SK-N-SH treated with all-trans-retinoic acid at 6 μM for 48 hours (cell line): ENCODE measurements at regions not wholly inside any gene's neighbourhood (a gene's known extent, or its start where the extent isn't known, plus 50 kb on each side); places are given as distances from the start of the nearest gene placed in this dataset.

ENCODE experiments used
- ATAC-seq: fragments of 200-7000 bp; cut with Tn5 transposase; 3 replicates; pipeline ENCODE4 v1.9.1; 2020; ENCODE audit warnings: mild to moderate bottlenecking, moderate library complexity
- ARNTL ChIP-seq: fragments of 450-650 bp; formaldehyde crosslinking; IDR thresholded peaks from 2 replicates; pipeline ENCODE4 v1.5.0; 2020; ENCODE audit warnings: low read depth, mild to moderate bottlenecking, moderate library complexity, borderline replicate concordance
- BACH2 ChIP-seq: fragments of 250-450 bp; sonication (Bioruptor Pico); IDR thresholded peaks from 2 replicates; pipeline ENCODE4 v1.9.0; 2021; ENCODE audit warnings: mild to moderate bottlenecking, borderline replicate concordance
- CSDC2 ChIP-seq: fragments of 250-450 bp; sonication (Bioruptor Pico); IDR thresholded peaks from 2 replicates; pipeline ENCODE4 v1.5.0; 2020; ENCODE audit warnings: mild to moderate bottlenecking, moderate library complexity
- ESRRG ChIP-seq: fragments of 250-450 bp; sonication (Bioruptor Pico); IDR thresholded peaks from 2 replicates; pipeline ENCODE4 v1.6.1; 2021; ENCODE audit warnings: mild to moderate bottlenecking
- GLIS3 ChIP-seq: fragments of 250-450 bp; sonication (Bioruptor Pico); IDR thresholded peaks from 2 replicates; pipeline ENCODE4 v1.5.0; 2020; ENCODE audit warnings: mild to moderate bottlenecking, moderate library complexity
- ISL1 ChIP-seq: fragments of 250-450 bp; sonication (Bioruptor Pico); IDR thresholded peaks from 2 replicates; pipeline ENCODE4 v2.1.2; 2022; ENCODE audit warnings: mild to moderate bottlenecking, moderate library complexity
- OSR1 ChIP-seq: fragments of 250-450 bp; sonication (Bioruptor Pico); IDR thresholded peaks from 2 replicates; pipeline ENCODE4 v1.8.0; 2022; ENCODE audit warnings: moderate library complexity, mild to moderate bottlenecking, inconsistent platforms
- PPARA ChIP-seq: fragments of 250-450 bp; sonication (Bioruptor Pico); IDR thresholded peaks from 2 replicates; pipeline ENCODE4 v1.5.0; 2020; ENCODE audit warnings: mild to moderate bottlenecking, borderline replicate concordance
- RARB ChIP-seq: fragments of 250-450 bp; sonication (Bioruptor Pico); IDR thresholded peaks from 2 replicates; pipeline ENCODE4 v1.8.0; 2021; ENCODE audit warnings: mild to moderate bottlenecking, moderate library complexity
- TOX ChIP-seq: fragments of 250-450 bp; sonication (Bioruptor Pico); IDR thresholded peaks from 2 replicates; pipeline ENCODE4 v1.8.0; 2021; ENCODE audit warnings: mild to moderate bottlenecking, moderate library complexity, borderline replicate concordance
- ZC3H10 ChIP-seq: fragments of 250-450 bp; sonication (Bioruptor Pico); IDR thresholded peaks from 2 replicates; pipeline ENCODE4 v1.5.1; 2021; ENCODE audit warnings: mild to moderate bottlenecking, moderate library complexity
- ZFP3 ChIP-seq: fragments of 250-450 bp; sonication (Bioruptor Pico); IDR thresholded peaks from 2 replicates; pipeline ENCODE4 v1.5.0; 2020; ENCODE audit warnings: mild to moderate bottlenecking, moderate library complexity
- ZNF565 ChIP-seq: fragments of 450-650 bp; formaldehyde crosslinking; conservative IDR thresholded peaks from 2 replicates; pipeline ENCODE4 v1.5.0; 2020; ENCODE audit warnings: low read depth, mild to moderate bottlenecking, moderate library complexity
- ZNF70 ChIP-seq: fragments of 450-650 bp; formaldehyde crosslinking; IDR thresholded peaks from 2 replicates; pipeline ENCODE4 v1.5.0; 2020; ENCODE audit warnings: mild to moderate bottlenecking, moderate library complexity
- ZNF8 ChIP-seq: fragments of 450-650 bp; formaldehyde crosslinking; IDR thresholded peaks from 2 replicates; pipeline ENCODE4 v1.5.0; 2020; ENCODE audit warnings: mild to moderate bottlenecking, moderate library complexity
- TF ChIP-seq, protein P1 (sequence below): fragments of 250-450 bp; sonication (Bioruptor Pico); IDR thresholded peaks from 2 replicates; pipeline ENCODE4 v1.8.0; 2020; ENCODE audit warnings: mild to moderate bottlenecking, moderate library complexity, borderline replicate concordance
- TF ChIP-seq, protein P2 (sequence below): fragments of 250-450 bp; sonication (Bioruptor Pico); IDR thresholded peaks from 2 replicates; pipeline ENCODE4 v1.5.1; 2021; ENCODE audit warnings: mild to moderate bottlenecking, moderate library complexity
- TF ChIP-seq, protein P3 (sequence below): fragments of 250-450 bp; sonication (Bioruptor Pico); IDR thresholded peaks from 2 replicates; pipeline ENCODE4 v1.5.0; 2020; ENCODE audit warnings: mild to moderate bottlenecking, moderate library complexity
- TF ChIP-seq, protein P4 (sequence below): fragments of 250-450 bp; sonication (Bioruptor Pico); IDR thresholded peaks from 2 replicates; pipeline ENCODE4 v1.8.0; 2021; ENCODE audit warnings: low read depth, mild to moderate bottlenecking, moderate library complexity, borderline replicate concordance
- TF ChIP-seq, protein P5 (sequence below): fragments of 250-450 bp; sonication (Bioruptor Pico); IDR thresholded peaks from 2 replicates; pipeline ENCODE4 v1.5.1; 2020; ENCODE audit warnings: low read depth, mild to moderate bottlenecking, moderate library complexity

DNA sequence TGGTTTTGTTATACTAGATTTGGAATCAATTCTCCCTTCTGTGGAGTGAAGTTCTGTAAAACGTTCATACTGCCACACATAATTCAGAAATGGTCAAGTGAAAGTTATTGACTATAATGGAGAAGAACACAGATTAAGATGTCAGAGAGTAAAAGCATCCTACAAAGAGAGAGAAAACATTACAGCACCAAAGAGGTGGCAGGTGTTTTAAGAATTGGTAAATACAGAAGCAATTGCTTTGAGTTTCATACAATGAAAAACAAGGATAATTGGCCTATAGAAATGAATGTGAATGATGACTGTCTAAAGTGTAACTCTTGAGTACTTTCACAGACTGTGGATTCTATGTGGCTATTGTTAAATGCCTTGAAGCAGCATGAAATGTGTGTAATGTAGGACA is 435.6 kb upstream of the SMIM31 start:
- TF ChIP-seq, protein P1, sequence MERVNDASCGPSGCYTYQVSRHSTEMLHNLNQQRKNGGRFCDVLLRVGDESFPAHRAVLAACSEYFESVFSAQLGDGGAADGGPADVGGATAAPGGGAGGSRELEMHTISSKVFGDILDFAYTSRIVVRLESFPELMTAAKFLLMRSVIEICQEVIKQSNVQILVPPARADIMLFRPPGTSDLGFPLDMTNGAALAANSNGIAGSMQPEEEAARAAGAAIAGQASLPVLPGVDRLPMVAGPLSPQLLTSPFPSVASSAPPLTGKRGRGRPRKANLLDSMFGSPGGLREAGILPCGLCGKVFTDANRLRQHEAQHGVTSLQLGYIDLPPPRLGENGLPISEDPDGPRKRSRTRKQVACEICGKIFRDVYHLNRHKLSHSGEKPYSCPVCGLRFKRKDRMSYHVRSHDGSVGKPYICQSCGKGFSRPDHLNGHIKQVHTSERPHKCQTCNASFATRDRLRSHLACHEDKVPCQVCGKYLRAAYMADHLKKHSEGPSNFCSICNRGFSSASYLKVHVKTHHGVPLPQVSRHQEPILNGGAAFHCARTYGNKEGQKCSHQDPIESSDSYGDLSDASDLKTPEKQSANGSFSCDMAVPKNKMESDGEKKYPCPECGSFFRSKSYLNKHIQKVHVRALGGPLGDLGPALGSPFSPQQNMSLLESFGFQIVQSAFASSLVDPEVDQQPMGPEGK (CRISPR knock-in tag) = no peak
- TF ChIP-seq GLIS3 (CRISPR knock-in tag) (no peak), PPARA (no peak), RARB (CRISPR knock-in tag) (no peak), ISL1 (CRISPR knock-in tag) (no peak), BACH2 (CRISPR knock-in tag) (no peak), TOX (CRISPR knock-in tag) (no peak), ZNF565 (no peak), OSR1 (CRISPR knock-in tag) (no peak), ZC3H10 (no peak), ESRRG (CRISPR knock-in tag) (no peak), ZFP3 (CRISPR knock-in tag) (no peak), ARNTL (CRISPR knock-in tag) (no peak), ZNF70 (CRISPR knock-in tag) (no peak), ZNF8 (CRISPR knock-in tag) (no peak)
- TF ChIP-seq, protein P2, sequence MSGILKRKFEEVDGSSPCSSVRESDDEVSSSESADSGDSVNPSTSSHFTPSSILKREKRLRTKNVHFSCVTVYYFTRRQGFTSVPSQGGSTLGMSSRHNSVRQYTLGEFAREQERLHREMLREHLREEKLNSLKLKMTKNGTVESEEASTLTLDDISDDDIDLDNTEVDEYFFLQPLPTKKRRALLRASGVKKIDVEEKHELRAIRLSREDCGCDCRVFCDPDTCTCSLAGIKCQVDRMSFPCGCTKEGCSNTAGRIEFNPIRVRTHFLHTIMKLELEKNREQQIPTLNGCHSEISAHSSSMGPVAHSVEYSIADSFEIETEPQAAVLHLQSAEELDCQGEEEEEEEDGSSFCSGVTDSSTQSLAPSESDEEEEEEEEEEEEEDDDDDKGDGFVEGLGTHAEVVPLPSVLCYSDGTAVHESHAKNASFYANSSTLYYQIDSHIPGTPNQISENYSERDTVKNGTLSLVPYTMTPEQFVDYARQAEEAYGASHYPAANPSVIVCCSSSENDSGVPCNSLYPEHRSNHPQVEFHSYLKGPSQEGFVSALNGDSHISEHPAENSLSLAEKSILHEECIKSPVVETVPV = no peak
- TF ChIP-seq, protein P3, sequence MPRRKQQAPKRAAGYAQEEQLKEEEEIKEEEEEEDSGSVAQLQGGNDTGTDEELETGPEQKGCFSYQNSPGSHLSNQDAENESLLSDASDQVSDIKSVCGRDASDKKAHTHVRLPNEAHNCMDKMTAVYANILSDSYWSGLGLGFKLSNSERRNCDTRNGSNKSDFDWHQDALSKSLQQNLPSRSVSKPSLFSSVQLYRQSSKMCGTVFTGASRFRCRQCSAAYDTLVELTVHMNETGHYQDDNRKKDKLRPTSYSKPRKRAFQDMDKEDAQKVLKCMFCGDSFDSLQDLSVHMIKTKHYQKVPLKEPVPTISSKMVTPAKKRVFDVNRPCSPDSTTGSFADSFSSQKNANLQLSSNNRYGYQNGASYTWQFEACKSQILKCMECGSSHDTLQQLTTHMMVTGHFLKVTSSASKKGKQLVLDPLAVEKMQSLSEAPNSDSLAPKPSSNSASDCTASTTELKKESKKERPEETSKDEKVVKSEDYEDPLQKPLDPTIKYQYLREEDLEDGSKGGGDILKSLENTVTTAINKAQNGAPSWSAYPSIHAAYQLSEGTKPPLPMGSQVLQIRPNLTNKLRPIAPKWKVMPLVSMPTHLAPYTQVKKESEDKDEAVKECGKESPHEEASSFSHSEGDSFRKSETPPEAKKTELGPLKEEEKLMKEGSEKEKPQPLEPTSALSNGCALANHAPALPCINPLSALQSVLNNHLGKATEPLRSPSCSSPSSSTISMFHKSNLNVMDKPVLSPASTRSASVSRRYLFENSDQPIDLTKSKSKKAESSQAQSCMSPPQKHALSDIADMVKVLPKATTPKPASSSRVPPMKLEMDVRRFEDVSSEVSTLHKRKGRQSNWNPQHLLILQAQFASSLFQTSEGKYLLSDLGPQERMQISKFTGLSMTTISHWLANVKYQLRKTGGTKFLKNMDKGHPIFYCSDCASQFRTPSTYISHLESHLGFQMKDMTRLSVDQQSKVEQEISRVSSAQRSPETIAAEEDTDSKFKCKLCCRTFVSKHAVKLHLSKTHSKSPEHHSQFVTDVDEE (CRISPR knock-in tag) = no peak
- TF ChIP-seq, protein P4, sequence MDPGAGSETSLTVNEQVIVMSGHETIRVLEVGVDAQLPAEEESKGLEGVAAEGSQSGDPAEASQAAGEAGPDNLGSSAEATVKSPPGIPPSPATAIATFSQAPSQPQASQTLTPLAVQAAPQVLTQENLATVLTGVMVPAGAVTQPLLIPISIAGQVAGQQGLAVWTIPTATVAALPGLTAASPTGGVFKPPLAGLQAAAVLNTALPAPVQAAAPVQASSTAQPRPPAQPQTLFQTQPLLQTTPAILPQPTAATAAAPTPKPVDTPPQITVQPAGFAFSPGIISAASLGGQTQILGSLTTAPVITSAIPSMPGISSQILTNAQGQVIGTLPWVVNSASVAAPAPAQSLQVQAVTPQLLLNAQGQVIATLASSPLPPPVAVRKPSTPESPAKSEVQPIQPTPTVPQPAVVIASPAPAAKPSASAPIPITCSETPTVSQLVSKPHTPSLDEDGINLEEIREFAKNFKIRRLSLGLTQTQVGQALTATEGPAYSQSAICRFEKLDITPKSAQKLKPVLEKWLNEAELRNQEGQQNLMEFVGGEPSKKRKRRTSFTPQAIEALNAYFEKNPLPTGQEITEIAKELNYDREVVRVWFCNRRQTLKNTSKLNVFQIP (CRISPR knock-in tag) = no peak
- no peak for ATAC-seq

DNA sequence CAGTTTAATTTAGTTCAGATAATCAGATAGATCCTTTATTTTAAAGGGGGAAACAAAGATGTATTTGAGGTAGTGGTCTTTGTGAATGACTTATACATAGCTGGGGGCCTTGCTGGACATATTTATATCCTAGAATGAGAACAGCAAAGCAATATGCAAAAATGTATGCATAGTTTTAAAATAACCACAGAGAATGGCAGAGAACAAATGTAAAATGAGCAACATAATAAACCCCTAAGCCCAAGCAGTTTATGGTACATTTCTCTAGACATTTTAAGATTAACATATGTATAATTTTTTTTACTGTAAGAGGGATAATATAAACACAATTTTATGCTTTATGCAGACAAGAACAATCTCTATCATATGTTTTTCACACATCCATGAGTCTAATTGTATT is 434.2 kb upstream of the SMIM31 start:
- TF ChIP-seq, protein P5, sequence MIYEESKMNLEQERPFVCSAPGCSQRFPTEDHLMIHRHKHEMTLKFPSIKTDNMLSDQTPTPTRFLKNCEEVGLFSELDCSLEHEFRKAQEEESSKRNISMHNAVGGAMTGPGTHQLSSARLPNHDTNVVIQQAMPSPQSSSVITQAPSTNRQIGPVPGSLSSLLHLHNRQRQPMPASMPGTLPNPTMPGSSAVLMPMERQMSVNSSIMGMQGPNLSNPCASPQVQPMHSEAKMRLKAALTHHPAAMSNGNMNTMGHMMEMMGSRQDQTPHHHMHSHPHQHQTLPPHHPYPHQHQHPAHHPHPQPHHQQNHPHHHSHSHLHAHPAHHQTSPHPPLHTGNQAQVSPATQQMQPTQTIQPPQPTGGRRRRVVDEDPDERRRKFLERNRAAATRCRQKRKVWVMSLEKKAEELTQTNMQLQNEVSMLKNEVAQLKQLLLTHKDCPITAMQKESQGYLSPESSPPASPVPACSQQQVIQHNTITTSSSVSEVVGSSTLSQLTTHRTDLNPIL (CRISPR knock-in tag) = no peak
- TF ChIP-seq OSR1 (CRISPR knock-in tag) (no peak), ZNF565 (no peak), PPARA (no peak), ZNF8 (CRISPR knock-in tag) (no peak)
- TF ChIP-seq, protein P2 = no peak
- ATAC-seq = no peak

DNA sequence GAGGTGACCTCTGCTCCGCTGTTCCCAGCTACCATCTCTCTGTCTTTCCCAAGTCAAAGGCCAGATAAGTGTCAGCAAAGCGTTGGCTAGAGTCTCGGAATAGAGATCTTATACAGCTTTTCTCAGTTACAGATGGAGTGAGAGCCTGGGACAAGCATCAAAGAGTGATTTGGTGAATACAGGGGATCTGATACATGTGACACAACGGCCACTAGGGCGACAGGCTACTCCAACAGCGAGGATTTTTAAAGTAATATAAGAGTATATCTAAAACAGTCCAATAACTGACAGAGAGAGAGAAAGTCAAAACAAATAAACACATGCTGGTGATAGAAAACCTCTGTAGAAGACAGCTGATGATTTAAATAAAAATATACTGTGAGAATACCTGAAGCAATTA is 433.1 kb upstream of the SMIM31 start:
- no peak for ATAC-seq
- TF ChIP-seq ZNF70 (CRISPR knock-in tag) (no peak), ZNF8 (CRISPR knock-in tag) (no peak), BACH2 (CRISPR knock-in tag) (no peak), CSDC2 (CRISPR knock-in tag) (no peak)
- TF ChIP-seq, protein P4 (CRISPR knock-in tag) = no peak
